GM19023 (cell line): ENCODE measurements at regions not wholly inside any gene's neighbourhood (a gene's known extent, or its start where the extent isn't known, plus 50 kb on each side); places are given as distances from the start of the nearest gene placed in this dataset.

ENCODE experiments used
- ATAC-seq: cut with Tn5 transposase; IDR thresholded peaks from one replicate; pipeline ENCODE4 v1.9.1; 2021; ENCODE audit warnings: mild to moderate bottlenecking, moderate library complexity; ENCODE audit not compliant: unreplicated experiment

- ATAC-seq, result no peak
Measured at GRCh38 chr6:163984124-163984936, 569.8 kb downstream of the QKI start.

- ATAC-seq, result no peak
Measured at GRCh38 chr6:163983679-163984078, 569.2 kb downstream of the QKI start.

DNA sequence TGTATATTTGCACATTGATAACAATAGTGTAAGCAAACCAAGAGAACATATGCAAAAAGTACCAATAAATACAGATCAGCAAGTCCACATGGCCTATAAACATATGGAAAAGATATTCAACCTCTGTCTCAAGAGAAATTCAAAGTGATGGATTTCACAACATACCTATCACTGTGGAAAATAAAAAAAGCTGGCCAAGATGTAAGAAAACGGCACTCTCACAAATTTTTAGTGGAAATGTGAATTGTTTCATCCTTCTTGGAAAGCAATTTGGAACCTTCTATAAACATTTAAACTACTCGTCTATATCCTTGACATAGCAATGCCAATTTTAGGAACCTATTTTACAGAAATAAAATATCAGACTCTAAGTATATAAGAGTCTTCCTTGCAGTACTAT, 559.8 kb downstream of the QKI start:
- no peak for ATAC-seq

DNA sequence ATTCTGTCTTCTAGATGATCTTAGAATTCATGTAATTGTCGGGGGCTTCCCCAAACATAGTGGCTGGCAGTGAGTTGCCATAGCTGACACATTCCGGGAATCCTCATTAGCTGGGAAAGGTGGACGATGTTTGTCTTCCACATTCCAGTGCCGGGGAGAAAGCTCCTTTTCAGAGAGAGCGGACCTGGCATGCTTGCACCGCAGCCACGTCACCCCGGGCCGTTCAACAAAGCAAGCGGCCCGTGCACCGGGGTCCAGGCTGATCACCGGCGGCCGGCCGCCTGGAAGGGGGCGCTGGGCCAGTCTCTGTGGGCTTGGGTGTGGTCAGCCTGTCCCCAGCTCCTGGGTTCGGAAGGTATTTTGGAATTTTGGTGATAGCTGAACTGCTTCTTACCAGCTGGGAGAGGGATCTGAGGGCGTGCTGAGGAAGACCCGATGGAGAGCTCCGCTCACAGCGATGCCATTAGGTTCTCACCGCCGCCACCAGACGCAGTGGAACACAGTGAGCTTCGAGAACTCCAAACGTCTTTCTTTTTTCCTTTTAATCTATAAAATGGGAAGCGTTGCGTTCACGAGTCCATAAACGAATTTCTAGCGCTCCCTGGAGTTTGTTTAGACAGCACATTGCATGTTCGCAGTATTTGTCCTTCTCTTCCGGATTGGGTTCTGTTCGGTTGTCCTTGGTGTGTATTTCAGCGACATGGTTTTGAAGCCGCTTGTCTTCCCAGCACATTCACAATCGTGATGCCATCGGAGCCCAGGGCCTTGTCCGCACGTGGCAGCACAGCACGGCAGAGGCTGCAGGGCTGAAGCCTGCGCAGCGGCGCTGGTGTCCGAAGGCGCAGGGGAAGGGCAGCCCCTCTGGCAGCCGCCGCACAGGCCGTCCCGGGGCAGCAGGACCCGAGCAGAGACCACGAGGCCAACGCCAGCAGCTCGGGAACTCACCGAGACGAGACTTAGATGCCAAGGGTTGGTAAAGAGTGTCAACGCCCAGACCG, 557.6 kb downstream of the QKI start:
- ATAC-seq, result no peak

DNA sequence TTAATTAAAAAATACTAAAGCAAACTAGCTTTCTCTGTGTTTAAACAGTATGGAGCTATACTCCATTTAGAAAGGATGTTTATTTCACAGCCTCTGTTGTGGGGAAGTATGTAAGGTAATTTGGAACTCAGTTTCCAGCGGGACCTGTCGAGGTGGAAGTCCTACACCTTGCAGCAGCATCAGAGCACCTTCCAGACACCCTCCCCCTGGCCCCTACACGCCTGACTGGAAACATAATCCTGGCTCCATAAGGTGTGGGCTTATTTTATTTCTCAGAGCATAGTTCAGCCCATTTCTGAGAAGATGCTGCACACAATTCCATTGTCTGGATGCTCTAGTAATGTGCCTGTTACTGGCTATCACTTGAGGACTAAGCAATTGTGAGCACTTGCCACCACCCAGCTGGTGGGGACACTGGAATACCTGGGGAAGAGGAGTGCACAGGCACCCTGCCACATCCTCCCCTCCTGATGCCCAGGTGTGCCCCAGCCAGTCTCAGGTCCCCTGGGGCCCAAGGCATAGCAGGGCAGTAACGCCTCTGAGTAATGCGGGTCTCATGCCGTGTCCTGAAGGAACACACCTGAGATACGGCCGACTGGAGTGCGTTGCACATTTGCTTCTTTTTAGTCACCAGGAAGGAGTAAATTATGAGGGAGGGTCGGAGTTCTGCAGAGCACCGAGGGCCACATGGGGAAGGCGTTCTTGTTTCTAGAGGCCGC, 556.5 kb downstream of the QKI start:
- no peak for ATAC-seq

DNA sequence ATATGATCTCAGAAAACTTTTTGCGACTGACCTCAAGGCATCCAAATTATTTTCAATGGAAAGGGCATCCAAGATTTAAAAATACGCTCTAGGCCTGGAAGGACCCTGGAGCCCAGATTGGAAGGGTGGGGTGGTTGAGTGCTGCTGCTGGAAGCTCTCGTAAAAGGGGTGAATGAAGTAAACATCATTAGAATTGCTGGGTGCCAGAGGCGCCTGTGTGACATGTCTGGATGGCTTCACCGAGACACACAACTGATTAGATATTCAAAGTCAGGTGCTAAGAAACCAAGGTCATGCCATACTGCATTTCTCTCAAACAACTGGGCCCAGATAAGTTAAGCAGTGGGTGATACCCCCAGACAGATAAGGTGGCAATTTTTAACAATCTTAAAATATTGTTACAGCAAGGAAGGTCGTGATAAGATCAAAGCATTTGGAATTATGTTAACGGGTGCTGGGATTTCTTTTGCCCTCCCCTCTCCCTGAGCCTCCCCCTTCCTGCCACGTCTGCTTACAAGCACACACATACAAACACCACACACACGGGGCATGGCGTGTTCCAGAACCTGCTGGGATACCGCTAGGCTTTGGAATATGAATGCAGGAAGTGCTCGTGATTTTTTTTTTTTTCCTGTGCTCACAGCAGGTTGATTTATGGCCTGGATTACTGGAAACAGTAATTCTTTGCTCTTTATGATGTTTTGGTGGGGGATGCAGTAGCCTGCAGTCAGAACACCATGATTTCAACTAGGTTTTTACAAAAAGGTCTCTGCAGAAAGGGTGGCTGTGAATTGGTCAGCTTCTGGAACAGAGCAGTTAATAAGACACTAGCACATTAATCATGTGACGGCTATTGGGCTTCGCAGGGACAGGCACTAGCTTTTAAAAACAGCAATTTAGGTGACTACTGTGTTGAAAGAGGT, 551.2 kb downstream of the QKI start:
- ATAC-seq, result no peak

DNA sequence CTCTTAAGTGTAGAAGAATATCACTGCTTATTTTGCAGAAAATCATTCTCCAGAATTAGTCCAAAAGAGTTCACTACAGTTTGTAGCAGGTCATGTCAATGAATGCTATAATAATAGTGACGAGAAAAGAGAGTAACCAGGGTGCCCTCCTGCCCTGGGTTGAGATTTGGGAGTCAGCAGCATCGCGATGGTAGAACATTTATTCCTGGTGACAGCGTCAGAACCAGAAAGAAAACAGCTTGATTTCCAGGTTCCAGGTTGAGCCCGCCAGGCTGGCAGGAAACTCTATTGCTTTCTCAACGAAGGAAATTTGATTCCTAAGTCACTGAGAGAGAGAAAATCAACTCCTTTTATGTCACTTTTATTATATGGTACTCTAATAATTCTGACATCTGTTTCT, 550.3 kb downstream of the QKI start:
- ATAC-seq, result no peak

DNA sequence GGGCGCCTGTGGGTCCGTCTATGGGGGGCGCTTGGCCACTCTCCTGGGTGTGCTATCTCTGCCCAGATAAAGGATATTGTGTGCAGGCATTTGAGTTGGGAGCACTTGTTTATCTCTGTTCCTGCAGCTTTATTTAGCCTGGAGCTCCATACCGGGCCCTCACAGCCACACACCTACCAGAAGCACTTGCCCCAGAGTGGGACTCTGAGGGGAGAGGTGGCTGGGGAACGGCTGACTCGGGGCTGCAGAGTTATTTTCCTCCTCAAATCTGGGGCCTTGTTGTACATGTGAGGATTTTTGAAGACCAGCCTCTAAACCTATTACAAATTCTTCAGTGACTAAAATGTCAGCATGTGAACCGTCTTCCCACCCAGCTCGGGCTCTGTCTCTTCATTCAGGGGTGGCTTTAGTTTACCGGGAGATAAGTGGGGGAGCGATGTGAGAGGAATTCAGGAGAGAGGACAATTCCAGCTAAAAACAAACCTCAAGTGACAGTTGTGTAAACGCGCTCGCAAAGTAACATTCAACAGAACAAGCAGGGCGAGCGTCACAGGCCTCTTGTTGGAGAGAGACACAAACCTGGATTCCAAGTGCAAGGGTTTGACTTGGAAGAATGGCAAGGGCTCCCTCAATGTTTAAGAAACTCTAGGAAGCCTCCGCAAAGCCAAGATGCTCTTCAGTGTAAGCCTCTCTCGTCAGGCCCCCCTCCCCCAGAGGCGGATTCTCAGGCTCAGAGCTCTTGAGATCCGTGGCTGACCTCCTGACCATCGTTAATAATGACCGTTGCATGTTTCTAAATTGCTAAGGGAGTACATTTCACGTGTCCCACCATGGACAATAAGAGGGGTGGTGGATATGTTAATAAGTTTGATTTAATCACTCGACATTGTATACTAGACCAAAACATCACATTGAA, 548.9 kb downstream of the QKI start:
- no peak for ATAC-seq

DNA sequence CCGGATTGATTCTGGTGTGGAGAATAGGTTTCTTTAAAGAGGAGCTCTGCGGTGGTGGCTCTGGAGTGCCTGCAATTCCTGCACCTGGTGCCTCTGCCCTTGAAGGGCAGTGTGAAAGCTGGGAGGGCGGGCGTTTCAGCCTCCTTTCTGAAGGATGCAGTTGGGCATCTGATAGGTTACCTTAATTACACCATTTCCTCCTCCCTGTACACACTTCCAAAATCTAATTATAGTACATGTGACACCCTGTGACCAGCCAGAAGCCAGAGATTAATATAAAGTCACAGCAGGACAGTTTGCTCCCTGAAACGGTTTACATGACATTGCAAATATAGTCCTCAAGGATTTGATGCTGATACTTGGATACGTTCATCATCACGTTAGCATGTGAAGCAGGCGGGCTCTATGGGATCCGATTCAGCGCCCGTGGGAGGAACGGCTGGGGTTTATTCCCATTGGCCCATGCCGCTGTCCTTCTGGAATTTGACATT, 548.2 kb downstream of the QKI start:
- ATAC-seq, result no peak

GRCh38 chr6:163960128-163960527, 545.6 kb downstream of the QKI start:
- no peak for ATAC-seq

DNA sequence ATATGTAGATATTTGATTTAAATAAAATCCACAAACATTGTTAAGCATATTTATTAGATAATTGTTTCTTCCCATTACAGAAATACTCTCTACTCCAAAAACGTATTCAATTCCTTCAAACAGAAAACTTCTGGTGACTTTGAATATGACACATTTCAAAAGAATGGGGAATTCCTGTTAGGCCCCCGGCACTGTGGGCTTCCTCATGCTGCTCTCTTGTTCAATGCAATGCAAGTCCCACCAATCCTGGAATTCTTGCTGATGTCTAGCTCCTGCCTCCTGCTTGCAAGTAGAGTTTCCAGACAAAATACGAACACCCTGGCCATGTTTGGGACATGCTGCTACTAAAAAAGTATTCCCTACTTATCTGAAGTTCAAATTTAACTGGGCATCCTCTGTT, 544.1 kb downstream of the QKI start:
- ATAC-seq, result no peak

- peak; percentile 94 for ATAC-seq
Measured at GRCh38 chr6:163956571-163957407, 542.3 kb downstream of the QKI start.

GRCh38 chr6:163955756-163956155, 541.2 kb downstream of the QKI start:
- ATAC-seq, result no peak

DNA sequence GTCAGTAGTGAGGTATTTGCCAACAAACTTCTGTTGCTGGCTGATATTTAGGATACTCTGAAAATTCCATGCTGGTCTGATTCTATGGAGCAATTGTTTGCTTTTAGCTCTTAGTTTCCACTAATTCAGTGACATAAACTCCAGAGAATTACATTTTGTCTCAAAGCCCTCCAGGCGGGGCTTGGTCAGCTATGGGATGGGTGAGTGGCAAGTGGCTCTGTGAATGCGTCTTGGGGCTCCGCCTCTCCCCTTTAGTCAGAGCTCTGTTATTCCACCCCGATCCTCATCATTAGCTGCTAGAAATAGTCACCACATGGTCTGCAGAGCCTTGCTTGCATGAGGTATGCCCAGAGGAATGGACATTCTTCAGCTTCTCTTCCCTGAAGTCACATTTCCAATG, 540.6 kb downstream of the QKI start:
- no peak for ATAC-seq

GRCh38 chr6:163954088-163954775, 539.7 kb downstream of the QKI start:
- no peak for ATAC-seq

DNA sequence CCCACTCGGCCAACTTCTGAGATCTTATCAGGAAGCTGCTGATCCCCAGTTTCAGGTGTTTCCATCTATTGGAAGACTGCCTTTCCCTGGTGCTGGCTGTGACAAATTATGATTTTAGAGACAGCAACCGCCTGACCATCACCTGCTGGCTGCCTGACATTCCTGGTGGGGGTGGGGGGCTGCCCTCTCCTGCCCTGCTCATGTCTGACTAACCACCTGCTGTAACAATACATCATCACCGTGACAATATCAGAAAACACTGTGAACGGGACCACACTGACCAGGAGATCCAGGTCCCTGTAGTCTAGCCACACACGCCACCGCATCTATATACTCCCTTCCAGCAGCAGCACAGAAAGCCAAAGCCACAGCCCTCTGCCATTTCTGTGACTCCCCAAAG, 537.5 kb downstream of the QKI start:
- no peak for ATAC-seq

DNA sequence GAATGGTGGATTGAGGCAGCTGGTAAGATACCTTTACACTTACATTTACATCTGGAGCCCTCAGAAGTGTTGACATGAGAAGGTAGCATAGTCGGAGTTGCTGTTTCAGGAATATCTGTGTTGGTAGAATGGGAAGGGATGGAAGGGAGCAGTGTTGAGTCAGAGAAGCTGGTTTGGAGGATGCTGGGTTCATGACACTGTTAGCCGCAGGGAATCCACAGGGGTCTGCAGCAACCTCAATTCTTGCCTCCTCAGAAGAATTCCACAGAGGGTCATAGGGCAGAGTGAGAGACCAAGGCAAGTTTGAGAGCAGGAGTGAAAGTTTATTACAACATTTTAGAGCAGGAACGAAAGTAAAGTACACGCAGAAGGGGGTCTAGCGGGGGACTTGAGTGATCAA, 536.8 kb downstream of the QKI start:
- ATAC-seq, result no peak
